T1000 (cell line): ENCODE measurements at regions not wholly inside any gene's neighbourhood (a gene's known extent, or its start where the extent isn't known, plus 50 kb on each side); places are given as distances from the start of the nearest gene placed in this dataset.
"Not testable (repeated sequence)": the region's sequence is repeated elsewhere in the genome, so short reads cannot be mapped to it uniquely, and the experiment has no call there.

Source experiments
- DNase-seq: peaks from one replicate; lab custom pipeline; 2025; ENCODE audit warnings: mixed read lengths; lab: John Stamatoyannopoulos, UW

GRCh38 chr9:75282047-75282446 lies 193.7 kb downstream of the OSTF1 start:
- DNase-seq = no peak

DNA sequence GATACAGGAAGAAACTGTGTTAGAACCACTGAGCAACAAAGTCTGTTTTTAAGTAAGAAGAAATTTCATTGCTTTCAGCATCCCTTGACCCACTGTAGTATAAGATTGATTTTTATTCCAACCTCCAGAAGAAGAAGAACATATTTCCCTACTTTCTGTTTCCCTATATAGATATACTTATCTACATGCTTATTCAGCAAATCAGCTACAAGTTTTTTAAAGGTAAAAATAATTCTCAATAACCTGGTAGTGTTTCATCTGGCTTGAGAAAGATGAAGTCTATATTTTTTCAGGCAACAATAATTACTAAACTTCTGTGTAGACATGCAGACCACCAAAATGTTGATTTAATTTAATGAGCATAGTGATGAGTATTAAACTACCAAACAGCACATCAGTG lies 201.0 kb downstream of the OSTF1 start:
- no peak for DNase-seq

- DNase-seq = no peak
Measured at GRCh38 chr9:75299324-75299723, 211.0 kb downstream of the OSTF1 start.

GRCh38 chr9:75333624-75334023 lies 245.3 kb downstream of the OSTF1 start:
- no peak for DNase-seq

DNA sequence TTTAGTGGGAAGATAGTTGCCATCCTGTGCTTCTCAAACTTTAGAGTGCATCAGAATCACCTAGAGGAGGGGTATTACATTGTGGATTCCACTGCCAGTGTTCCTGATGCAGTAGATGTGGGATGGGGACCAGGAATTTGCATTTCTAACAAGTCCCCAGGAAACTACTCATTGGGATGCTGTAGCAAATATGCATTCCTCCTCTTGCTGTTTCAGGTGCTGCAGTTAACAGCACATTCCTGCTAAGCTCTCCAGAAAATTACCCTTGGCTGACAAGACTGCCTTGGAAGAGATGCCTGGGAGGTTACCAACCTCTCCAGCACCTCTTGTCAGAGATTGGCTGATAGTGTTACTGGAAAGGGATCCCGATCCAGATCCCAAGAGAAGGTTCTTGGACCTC lies 270.5 kb downstream of the OSTF1 start:
- DNase-seq = no peak

DNA sequence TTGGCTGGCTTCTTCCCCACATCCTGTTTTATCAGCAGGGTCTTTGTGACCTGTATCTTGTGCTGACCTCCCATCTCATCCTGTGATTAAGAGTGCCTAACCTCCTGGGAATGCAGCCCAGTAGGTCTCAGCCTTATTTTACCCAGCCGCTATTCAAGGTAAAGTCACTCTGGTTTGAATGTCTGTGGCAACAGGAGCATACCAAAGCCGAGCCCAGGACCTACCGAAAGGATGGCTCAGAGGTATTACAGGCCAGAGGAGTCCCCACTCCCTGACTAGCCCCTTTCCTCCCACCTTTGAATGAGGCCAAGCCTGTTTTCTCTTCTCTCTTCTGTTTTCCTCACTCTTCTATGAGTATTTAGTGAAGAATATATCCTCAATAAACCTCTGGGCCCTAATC lies 271.3 kb downstream of the OSTF1 start:
- DNase-seq = no peak

GRCh38 chr9:75360252-75360651 lies 271.9 kb downstream of the OSTF1 start:
- no peak for DNase-seq

DNA sequence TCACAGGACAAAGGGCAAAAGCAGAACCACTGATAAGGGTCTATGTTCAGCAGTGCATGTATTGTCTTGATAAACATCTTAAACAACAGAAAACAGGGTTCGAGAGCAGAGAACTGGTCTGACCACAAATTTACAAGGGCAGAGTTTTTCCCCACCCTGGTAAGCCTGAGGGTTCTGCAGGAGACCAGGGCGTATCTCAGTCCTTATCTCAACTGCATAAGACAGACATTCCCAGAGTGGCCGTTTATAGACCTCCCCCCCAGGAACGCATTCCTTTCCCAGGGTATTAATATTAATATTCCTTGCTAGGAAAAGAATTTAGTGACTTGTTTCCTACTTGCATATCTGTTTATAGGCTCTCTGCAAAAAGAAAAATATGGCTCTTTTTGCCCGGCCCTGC lies 274.1 kb downstream of the OSTF1 start:
- not testable (repeated sequence) for DNase-seq

DNA sequence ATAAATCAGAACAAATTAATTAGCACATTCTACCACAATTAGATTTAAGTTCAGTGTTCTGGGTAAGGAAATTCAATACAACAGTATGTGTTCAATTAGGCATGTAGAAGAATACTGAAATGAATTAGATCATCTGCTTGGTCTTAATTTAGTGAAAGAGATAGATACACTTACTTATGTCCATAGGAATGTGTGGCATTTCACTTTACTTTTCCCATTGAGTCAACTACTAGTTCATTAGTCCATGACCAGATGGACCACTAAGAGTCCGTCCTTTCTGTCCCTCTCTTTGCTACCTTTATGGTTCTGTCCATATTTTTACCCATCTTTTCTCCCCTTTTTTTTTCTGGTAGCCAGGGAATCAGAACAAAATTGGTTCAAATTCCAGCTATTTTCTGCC lies 276.9 kb downstream of the OSTF1 start:
- DNase-seq = no peak

DNA sequence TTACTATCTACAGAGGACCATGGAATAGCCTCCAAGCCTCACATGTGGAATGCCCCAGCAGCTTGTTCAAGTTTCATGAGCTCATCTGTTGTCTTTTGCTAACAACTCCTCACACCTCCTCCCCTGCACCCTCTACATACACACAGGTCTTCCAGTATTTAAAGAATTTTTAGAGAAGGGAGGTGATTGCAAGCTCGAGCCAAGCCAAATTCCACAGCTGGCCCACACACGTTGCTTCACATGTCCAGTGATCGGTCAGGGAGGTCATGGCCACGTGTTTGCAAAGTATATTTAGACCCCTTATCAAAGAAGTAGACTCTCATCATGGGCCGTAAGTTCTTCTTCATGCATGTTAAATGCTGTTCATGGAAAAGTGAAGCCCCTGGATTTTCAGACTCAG lies 281.7 kb downstream of the OSTF1 start:
- DNase-seq = no peak

GRCh38 chr9:75372499-75373268 lies 284.4 kb downstream of the OSTF1 start:
- no peak for DNase-seq

DNA sequence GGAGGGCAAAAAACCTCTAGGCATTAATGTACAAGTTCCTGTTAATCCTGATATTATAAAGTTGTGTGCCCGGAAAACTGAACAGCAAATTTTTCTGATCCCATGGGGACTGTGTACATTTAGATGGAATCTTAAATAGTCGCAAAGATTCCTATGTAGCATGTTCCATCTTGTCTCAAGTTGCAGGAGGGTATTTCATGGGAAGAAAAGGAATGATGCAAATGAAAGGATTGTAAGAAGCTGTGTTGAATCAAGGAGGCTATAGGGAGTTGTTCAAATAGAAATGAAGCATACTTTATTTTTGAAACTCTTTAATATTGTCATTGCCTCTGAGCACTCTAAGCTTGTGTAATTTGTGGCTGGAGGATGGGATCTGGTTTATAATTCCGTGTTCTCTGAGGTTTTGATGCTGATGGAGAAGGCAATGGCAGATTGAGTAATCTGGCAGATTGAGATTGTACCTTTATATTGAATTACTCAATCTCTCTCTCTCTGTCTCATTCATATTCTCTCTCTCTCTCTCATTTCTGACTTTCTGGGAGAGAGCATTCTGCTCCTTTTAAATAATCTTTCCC lies 288.5 kb downstream of the OSTF1 start:
- no peak for DNase-seq

DNA sequence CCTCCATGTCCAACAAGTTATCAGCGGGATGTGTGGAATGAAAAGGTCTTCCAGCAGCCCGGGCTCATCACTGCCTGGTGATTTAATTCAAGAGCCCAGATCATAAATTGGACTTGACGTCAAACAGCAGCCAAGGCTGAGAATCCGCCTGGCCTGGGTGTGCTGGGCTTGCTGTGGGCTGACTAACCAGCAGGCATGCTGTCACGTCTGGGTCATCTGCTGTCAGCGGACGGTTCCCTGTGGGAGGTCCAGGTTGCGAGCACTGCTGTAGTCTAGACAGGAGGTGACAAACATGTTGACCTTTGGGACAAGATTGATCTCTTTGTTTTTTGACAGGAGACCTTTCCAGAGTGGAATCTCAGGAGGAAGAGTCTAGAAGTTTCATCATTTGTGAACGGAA lies 289.7 kb downstream of the OSTF1 start:
- DNase-seq = no peak

GRCh38 chr9:75378926-75379325 lies 290.6 kb downstream of the OSTF1 start:
- no peak for DNase-seq

GRCh38 chr9:75382126-75382525 lies 293.8 kb downstream of the OSTF1 start:
- no peak for DNase-seq

GRCh38 chr9:75383420-75384034 lies 295.2 kb downstream of the OSTF1 start:
- DNase-seq = not testable (repeated sequence)

GRCh38 chr9:75385236-75385635 lies 296.9 kb downstream of the OSTF1 start:
- no peak for DNase-seq

DNA sequence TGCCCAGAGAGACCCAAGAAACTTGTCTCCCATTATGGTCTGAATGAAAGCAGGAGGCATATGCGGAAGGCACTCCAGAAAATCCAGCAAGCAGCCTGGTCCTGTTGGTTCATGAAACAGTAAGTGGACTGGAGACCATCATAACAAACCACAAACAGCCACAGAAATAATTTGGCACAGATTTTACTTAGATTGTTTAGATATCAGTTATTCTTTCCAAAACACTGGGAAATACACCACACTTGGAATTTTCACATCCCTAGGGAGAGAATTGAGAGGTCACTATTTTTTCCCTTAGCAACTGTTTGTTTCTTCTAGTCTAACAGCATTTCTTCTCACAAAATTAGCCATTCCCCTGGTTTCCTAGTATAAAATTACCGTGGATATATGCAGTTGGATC lies 300.8 kb downstream of the OSTF1 start:
- DNase-seq = no peak

GRCh38 chr9:75390951-75391350 lies 302.6 kb downstream of the OSTF1 start:
- DNase-seq = no peak

- DNase-seq = no peak
Measured at GRCh38 chr9:75391497-75391896, 303.2 kb downstream of the OSTF1 start.

DNA sequence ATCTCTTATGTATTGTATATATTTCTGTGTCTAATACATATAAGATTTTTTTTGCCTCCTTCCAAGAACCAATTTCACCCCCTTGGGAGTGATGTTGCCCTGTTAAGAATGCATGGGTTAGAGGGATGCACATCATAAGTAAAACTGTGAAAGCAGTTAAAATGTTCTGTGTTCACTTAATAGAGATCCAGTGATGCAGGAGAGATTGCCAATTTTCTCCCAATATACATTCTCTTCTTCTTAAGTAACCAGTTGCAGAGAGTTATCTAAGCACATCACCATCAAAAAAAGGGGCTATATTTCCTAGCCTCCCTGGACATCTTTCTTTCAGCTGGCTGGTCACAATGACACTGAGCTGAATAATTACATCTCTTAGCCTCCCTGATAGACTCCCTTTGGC lies 307.0 kb downstream of the OSTF1 start:
- DNase-seq = no peak

- no peak for DNase-seq
Measured at GRCh38 chr9:75397836-75398235, 309.5 kb downstream of the OSTF1 start.

DNA sequence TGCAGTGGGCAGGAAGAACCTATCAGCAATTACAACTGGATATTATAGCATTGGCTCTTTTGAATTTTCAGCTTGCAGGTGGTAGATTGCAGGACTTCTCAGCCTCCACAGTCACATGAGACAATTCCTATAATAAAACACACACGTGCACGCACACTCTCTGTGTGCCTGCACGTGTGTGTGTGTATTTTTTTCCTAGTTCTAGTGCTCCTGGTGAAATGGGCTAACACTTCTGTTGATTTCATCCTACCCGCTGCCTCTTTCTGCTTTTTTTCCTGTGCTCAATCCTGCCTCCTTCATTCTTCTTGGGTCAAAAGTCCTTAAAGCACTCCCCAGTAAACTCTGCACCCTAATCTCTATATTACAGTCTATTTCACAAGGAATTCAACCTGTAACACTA lies 320.1 kb downstream of the OSTF1 start:
- DNase-seq = no peak

GRCh38 chr9:75410405-75410804 lies 322.1 kb downstream of the OSTF1 start:
- DNase-seq = no peak
